HG03066 (cell line): ENCODE measurements at regions not wholly inside any gene's neighbourhood (a gene's known extent, or its start where the extent isn't known, plus 50 kb on each side); places are given as distances from the start of the nearest gene placed in this dataset.

ENCODE experiments used
- ATAC-seq: cut with Tn5 transposase; IDR thresholded peaks from one replicate; pipeline ENCODE4 v1.9.1; 2021; ENCODE audit warnings: low read depth; ENCODE audit not compliant: unreplicated experiment

DNA sequence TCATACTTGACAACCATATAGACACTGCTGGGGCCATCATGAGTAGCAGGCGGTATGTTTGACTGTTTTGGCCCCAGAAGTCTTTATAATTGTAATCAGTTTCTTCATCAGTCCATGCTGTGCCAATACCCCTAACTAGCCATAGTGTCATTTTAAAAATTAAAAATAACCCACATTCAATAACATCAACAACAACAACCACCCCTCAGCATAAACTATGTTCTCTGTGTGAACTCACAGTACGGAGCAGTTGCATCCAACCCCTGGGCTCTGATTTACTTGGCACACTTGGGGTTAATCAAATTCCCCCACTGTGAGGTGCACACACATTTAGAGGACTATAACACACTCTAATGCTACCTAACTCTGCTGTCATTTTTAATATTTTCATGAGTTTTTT lies 553.7 kb downstream of the USP25 start:
- ATAC-seq = no peak

DNA sequence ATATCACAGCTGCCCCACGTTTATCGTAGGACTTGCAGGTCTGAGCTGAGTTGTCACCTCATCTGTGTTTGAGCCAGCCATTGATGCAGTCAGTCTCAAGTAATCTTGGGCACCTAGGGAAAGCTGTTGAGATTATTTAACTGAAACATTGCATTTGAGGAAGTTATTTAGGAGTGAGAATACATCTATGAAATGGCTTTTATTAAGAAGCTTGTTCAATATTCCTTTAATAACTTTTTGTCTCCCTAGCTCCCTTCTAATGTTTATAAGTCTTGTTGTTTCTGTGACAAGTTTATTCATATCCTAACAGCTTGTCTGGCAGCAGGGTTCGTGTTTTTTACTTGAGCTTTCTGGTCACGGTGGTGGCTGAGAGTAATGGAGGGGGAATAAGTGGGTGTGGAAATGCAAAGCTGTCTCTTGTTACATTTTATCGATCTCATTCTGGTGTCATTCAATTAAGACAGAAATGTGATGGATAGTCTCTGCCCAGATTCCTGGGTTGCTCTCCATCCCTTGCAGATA lies 555.9 kb downstream of the USP25 start:
- no peak for ATAC-seq

- no peak for ATAC-seq
These were observed 557.3 kb downstream of the USP25 start for GRCh38 chr21:16287046-16287445.

GRCh38 chr21:16291296-16291695 lies 561.5 kb downstream of the USP25 start:
- ATAC-seq = no peak

DNA sequence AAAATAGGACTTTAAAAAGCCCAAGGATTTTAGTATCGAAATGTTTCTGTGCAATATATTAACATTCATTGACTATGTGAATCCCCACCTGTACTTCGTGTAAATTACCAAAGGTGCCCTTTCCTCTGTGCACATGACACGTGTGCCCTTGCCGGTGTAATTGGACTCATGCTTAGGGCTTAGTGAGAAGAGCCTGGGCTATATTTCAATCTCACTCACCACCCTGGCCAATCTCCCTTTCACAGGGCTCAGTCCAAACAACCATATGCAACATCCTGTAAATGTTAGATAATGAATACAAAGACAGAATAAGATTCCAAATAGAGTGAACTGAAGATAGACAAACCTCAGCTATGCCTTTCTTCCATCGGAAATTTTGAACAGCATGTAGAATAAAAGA lies 564.3 kb downstream of the USP25 start:
- no peak for ATAC-seq

DNA sequence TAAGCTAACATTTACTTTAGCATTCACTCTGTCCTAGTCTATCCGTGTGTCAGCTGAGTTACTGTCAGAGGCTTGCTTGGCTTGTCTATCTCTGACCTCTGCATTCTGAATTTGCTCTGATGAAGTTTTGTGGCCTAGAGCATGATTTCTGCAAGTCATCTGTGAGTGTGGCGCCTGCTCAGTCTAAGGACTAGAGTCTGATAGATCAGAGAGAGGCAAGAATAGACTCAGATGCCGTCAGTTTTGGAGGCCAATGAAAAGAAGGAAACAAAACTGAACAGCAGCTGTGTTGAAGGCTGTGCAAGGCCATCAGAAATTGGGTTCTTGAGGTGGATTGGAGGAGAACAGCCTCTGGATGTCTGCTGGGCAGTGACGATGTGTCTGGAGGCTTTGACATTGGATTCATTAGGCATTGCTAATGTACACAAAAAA lies 573.1 kb downstream of the USP25 start:
- no peak for ATAC-seq

- no peak for ATAC-seq
These were observed 574.7 kb downstream of the USP25 start for GRCh38 chr21:16304174-16305095.

- no peak for ATAC-seq
These were observed 575.9 kb downstream of the USP25 start for GRCh38 chr21:16305686-16306085.

GRCh38 chr21:16307256-16307655 lies 577.5 kb downstream of the USP25 start:
- no peak for ATAC-seq

- ATAC-seq = no peak
These were observed 578.5 kb downstream of the USP25 start for GRCh38 chr21:16308269-16308668.

GRCh38 chr21:16309250-16309971 lies 579.6 kb downstream of the USP25 start:
- ATAC-seq = no peak

- no peak for ATAC-seq
These were observed 580.4 kb downstream of the USP25 start for GRCh38 chr21:16310176-16310575.

DNA sequence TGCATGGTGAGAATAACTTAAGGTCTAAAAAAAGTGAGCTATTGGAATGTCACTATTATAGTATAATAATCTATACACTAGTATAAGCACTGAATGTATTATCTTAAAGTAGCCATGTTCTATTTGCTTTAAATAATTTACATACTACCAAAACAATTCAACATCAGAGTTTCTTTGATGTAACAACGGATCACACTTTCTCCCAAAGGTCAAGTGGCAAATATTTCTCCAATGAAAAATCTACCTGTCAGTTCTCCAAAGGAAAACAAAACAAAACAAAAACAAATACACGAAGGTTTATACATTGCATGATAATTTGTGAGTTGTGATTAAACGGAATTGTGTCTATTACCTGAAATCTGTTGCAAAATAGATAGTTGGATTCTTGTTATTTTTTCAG lies 581.4 kb downstream of the USP25 start:
- ATAC-seq = no peak

DNA sequence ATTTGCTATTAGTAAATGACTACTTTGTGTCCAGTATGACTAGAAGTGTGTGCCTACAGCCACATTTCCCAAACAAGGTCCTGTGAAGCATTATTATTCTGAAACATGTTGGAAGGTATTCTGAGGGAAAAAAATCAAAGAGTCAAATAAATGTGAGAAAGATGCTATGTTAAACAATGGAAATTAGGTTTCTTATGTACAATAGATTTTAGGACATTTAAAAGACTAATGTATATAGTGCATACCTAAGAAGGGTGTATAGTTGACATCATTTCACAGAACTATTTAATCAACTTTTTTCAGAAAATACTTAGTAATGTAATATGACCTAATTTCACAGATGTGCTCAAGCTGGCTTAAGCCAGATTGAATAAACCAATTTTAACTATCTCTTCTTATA lies 582.5 kb downstream of the USP25 start:
- no peak for ATAC-seq

DNA sequence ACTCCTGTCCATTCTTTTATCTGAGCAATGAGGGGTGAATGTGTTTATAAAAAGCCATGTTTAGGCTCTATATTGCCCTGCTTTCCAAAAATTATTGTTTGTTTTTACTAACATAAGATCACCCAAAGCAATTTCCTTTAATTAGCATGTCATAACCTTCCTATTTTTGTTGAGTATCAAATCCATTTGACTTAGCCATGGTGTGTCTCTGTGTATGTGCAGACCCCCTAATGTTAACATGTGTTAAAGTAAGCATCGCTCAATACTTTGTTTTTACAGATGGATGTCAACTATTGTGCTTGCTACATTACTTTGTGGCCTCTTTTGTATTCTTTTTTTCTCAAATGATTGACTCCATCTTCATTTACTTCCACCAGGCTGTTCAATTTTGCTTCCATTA lies 585.4 kb downstream of the USP25 start:
- ATAC-seq = no peak

- ATAC-seq = no peak
These were observed 589.0 kb downstream of the USP25 start for GRCh38 chr21:16318651-16319300.

- ATAC-seq = no peak
These were observed 590.3 kb downstream of the USP25 start for GRCh38 chr21:16320110-16320509.

- no peak for ATAC-seq
These were observed 592.7 kb downstream of the USP25 start for GRCh38 chr21:16322454-16322853.

DNA sequence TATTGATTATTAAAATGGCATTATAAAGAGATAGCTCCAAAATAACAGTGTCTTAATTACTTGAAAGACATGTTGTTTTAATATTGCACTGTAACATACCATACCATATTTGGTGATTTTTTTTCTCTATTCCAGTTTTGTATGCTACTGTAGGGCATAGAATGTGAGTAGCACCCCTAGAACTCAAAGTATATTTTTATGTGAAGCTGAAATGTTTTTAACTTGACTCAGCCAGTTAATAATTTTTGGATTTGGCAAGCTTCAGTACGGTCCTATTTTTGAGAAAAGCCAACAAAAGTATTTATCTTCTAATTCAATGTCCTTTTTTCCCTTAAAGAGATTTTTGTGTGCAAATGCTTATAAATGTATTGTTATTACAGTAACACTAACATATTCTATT lies 593.8 kb downstream of the USP25 start:
- no peak for ATAC-seq

- ATAC-seq = no peak
These were observed 594.8 kb downstream of the USP25 start for GRCh38 chr21:16324630-16325029.
